Epithelial cell of esophagus (primary cell): ENCODE measurements at regions not wholly inside any gene's neighbourhood (a gene's known extent, or its start where the extent isn't known, plus 50 kb on each side); places are given as distances from the start of the nearest gene placed in this dataset.
"Not testable (repeated sequence)": the region's sequence is repeated elsewhere in the genome, so short reads cannot be mapped to it uniquely, and the experiment has no call there.

Experiments
- DNase-seq: peaks from one replicate; pipeline ENCODE4 v3.0.0; 2010; ENCODE audit warnings: low read depth
- H3K4me3 ChIP-seq: 2 replicates; pipeline ENCODE4 v1.5.1; 2011; ENCODE audit warnings: mild to moderate bottlenecking, low read length, control low read depth
- CTCF ChIP-seq: IDR thresholded peaks from 2 replicates; pipeline ENCODE4 v1.5.1; 2011; ENCODE audit warnings: low read depth, mild to moderate bottlenecking, low read length, control low read depth, inconsistent platforms; ENCODE audit not compliant: insufficient read depth; ENCODE audit errors: missing control alignments

GRCh38 chr5:106047341-106047740 is 1623.4 kb downstream of the EFNA5 start:
- no peak for DNase-seq
- no peak overlapping the region for H3K4me3 ChIP-seq
- TF ChIP-seq CTCF, result no peak

- not testable (repeated sequence) for H3K4me3 ChIP-seq, DNase-seq
Measured at GRCh38 chr5:106032069-106032468, 1638.7 kb downstream of the EFNA5 start.

- H3K4me3 ChIP-seq, result no peak overlapping the region
- no peak for DNase-seq
- no peak for TF ChIP-seq CTCF
Measured at GRCh38 chr5:106028314-106028713, 1642.4 kb downstream of the EFNA5 start.

DNA sequence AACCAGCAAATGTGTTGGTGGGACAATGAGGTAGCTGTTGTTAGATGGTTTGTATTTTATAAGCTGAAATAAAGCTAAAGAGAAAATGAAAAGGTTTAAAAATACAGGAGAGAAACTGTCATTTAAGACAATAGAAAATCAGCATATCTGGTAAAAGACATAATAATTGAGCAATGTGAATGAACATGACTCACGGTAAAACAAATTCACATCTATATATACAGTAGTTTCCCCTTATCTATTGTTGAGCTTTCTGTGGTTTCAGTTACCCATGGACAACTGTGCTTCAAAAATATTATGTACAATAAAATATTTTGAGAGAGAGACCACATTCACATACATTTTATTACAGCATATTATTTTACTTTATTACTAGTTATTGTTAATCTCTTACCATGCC is 1649.8 kb downstream of the EFNA5 start:
- H3K4me3 ChIP-seq, result no peak overlapping the region
- no peak for TF ChIP-seq CTCF
- DNase-seq, result no peak

DNA sequence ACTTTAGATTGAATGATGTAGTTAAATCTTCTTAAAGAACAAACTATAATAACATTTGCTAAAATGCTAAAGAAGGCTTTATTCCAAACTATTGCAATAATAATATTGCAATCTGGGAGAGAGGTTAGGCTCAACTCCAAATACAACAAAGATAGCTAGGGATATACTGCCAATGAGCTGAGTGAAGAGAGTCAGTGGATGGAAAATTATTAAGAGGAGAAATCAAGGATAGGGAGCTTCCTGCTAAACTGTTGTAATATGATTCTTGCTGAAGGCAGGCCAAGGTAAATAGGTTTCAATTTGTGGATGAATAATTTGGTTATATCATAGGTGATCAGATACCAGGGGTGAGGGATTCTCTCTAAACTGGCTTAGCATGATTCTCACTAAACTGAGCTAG is 1651.5 kb downstream of the EFNA5 start:
- DNase-seq, result no peak
- no peak overlapping the region for H3K4me3 ChIP-seq
- no peak for TF ChIP-seq CTCF

DNA sequence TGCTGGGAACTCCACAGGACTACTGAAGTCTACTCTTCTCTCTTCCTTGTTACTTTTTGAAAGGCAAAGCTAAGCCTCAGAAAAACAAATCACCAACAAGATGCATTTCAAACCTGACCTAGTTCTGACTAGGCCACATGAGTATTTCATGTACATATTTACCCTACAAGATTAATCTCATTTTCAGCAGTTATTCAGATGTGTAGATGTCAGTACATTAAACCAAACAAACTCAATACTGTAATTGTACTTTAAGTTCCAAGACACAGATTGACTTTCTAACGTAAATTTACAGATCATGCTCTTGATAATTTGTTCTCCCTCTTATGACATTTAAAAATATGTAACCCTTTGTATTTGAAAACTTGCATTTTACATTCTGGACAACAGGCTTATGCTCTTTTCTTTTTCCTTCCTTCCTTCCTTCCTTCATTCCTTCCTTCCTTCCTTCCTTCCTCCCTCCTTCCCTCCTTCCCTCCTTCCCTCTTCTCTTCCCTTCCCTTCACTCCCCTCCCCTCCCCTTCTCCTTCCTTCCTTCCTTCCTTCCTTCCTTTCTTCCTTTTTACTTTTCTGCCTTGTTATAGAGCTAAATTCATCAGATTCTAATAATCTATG is 1653.4 kb downstream of the EFNA5 start:
- no peak for TF ChIP-seq CTCF
- DNase-seq, result no peak
- H3K4me3 ChIP-seq, result no peak overlapping the region

DNA sequence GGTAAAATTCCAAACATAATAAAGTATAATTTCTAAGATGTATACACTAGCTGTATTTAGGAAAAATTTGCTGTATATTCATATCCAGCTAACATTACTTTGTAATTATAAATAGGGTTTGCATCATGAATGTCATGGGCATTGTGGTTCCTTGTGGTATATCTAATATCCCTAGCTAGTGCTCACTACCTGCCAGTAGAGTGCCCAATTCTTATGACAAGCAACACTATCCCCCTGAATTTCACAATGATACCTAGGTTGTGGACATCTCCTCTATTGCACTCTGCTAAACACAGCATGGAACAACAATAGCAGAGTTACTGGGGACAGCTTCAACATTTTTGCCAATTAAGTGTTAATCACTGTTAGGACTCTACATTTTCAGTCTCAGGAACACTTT is 1656.5 kb downstream of the EFNA5 start:
- no peak overlapping the region for H3K4me3 ChIP-seq
- no peak for DNase-seq
- TF ChIP-seq CTCF, result no peak
